Suprapubic skin (tissue), 3 donors: ENCODE measurements at regions not wholly inside any gene's neighbourhood (a gene's known extent, or its start where the extent isn't known, plus 50 kb on each side); places are given as distances from the start of the nearest gene placed in this dataset.
"Not testable (repeated sequence)": the region's sequence is repeated elsewhere in the genome, so short reads cannot be mapped to it uniquely, and the experiment has no call there.

Experiments
- CTCF ChIP-seq, 2 donors: fragments of 200-600 bp in 1 of 2; fragments of 450-650 bp in 1 of 2; sonication (generic) in 1 of 2; IDR thresholded peaks; one replicate each; pipeline ENCODE4 v1.5.1; 2016 to 2019; ENCODE audit warnings: antibody characterized with exemption in 2 of 2, mild to moderate bottlenecking in 1 of 2, moderate library complexity in 1 of 2
- POLR2AphosphoS5 ChIP-seq, 3 donors: sonication (generic); formaldehyde crosslinking; IDR thresholded peaks; one replicate each; pipeline ENCODE4 v1.6.1; 2017; ENCODE audit warnings: antibody characterized with exemption in 3 of 3

- TF ChIP-seq CTCF, POLR2AphosphoS5 (IDR thresholded peaks at IDR 0.05): not testable (repeated sequence)
These were observed 322.2 kb downstream of the FLRT2 start for GRCh38 chr14:85852123-85852522.
